ENCODE measurements at regions not wholly inside any gene's neighbourhood (a gene's known extent, or its start where the extent isn't known, plus 50 kb on each side); places are given as distances from the start of the nearest gene placed in this dataset.
A peak's percentile ranks its signal among the peaks of the same experiment; 100 is the strongest.

GRCh38 chr3:84586427-84586826 lies 372.4 kb upstream of the CADM2 start:
- no peaks in the 10 kb centered on the region for H3K9me3 ChIP-seq (ENCODE audit: severe bottlenecking)
- no peak overlapping the region for H3K27ac ChIP-seq
- no peak for TF ChIP-seq CTCF (IDR thresholded peaks at IDR 0.05; ENCODE audit: low read depth, low read length)
- no peak overlapping the region for H3K4me3 ChIP-seq (ENCODE audit: low read depth, low read length)
- H3K36me3 ChIP-seq = no peaks in the 10 kb centered on the region
- no peak for DNase-seq
- H3K27me3 ChIP-seq (ENCODE audit: insufficient read depth, low read depth, severe bottlenecking) = no peaks in the 10 kb centered on the region

- no peak for TF ChIP-seq CTCF (IDR thresholded peaks at IDR 0.05; ENCODE audit: low read depth, low read length)
- DNase-seq = no peak
- peak overlapping the region; percentile 39 for H3K27ac ChIP-seq
- H3K4me3 ChIP-seq (ENCODE audit: low read depth, low read length) = no peak overlapping the region
- no peaks in the 10 kb centered on the region for H3K36me3 ChIP-seq
- no peaks in the 10 kb centered on the region for H3K27me3 ChIP-seq (ENCODE audit: insufficient read depth, low read depth, severe bottlenecking)
- H3K9me3 ChIP-seq (ENCODE audit: severe bottlenecking) = no peaks in the 10 kb centered on the region
Observed at GRCh38 chr3:84600703-84601225, 358.0 kb upstream of the CADM2 start.

- DNase-seq = no peak
- Histone ChIP-seq H3K27me3 (ENCODE audit: insufficient read depth, low read depth, severe bottlenecking) (no peaks in the 10 kb centered on the region), H3K4me3 (ENCODE audit: low read depth, low read length) (no peak overlapping the region), H3K27ac (peak overlapping the region; percentile 39), H3K36me3 (no peaks in the 10 kb centered on the region), H3K9me3 (ENCODE audit: severe bottlenecking) (no peaks in the 10 kb centered on the region)
- TF ChIP-seq CTCF (IDR thresholded peaks at IDR 0.05; ENCODE audit: low read depth, low read length) = no peak
Observed at GRCh38 chr3:84601303-84601702, 357.5 kb upstream of the CADM2 start.

- H3K27me3 ChIP-seq (ENCODE audit: insufficient read depth, low read depth, severe bottlenecking) = no peaks in the 10 kb centered on the region
- no peaks in the 10 kb centered on the region for H3K36me3 ChIP-seq
- H3K27ac ChIP-seq = no peak overlapping the region
- H3K4me3 ChIP-seq (ENCODE audit: low read depth, low read length) = no peak overlapping the region
- no peak for TF ChIP-seq CTCF (IDR thresholded peaks at IDR 0.05; ENCODE audit: low read depth, low read length)
- H3K9me3 ChIP-seq (ENCODE audit: severe bottlenecking) = no peaks in the 10 kb centered on the region
- no peak for DNase-seq
Observed at GRCh38 chr3:84621823-84622222, 337.0 kb upstream of the CADM2 start.

- Histone ChIP-seq H3K9me3 (ENCODE audit: severe bottlenecking) (no peaks in the 10 kb centered on the region), H3K27me3 (ENCODE audit: insufficient read depth, low read depth, severe bottlenecking) (no peaks in the 10 kb centered on the region), H3K27ac (no peak overlapping the region), H3K4me3 (ENCODE audit: low read depth, low read length) (no peak overlapping the region), H3K36me3 (no peaks in the 10 kb centered on the region)
- TF ChIP-seq CTCF (IDR thresholded peaks at IDR 0.05; ENCODE audit: low read depth, low read length) = no peak
- DNase-seq = no peak
Observed at GRCh38 chr3:84634668-84635067, 324.1 kb upstream of the CADM2 start.

- no peak for DNase-seq
- no peak for TF ChIP-seq CTCF (IDR thresholded peaks at IDR 0.05; ENCODE audit: low read depth, low read length)
- no peaks in the 10 kb centered on the region for H3K36me3 ChIP-seq
- H3K9me3 ChIP-seq (ENCODE audit: severe bottlenecking) = no peaks in the 10 kb centered on the region
- no peaks in the 10 kb centered on the region for H3K27me3 ChIP-seq (ENCODE audit: insufficient read depth, low read depth, severe bottlenecking)
- H3K27ac ChIP-seq = no peak overlapping the region
- H3K4me3 ChIP-seq (ENCODE audit: low read depth, low read length) = no peak overlapping the region
Observed at GRCh38 chr3:84637272-84637671, 321.5 kb upstream of the CADM2 start.
